ENCODE measurements at regions not wholly inside any gene's neighbourhood (a gene's known extent, or its start where the extent isn't known, plus 50 kb on each side); places are given as distances from the start of the nearest gene placed in this dataset.

GRCh38 chr11:28476049-28476448 is 367.9 kb downstream of the METTL15 start:
- FAIRE-seq (no peak), DNase-seq (ENCODE audit: insufficient read length, low spot score) (no peak)
- TF ChIP-seq POU2F2 (IDR thresholded peaks at IDR 0.05; ENCODE audit: low read depth, low read length) (no peak), SPI1 (IDR thresholded peaks at IDR 0.05; ENCODE audit: low read depth, low read length) (no peak), POLR2AphosphoS5 (IDR thresholded peaks at IDR 0.05; ENCODE audit: low read depth, low read length) (no peak), TAF1 (IDR thresholded peaks at IDR 0.05; ENCODE audit: low read depth, low read length) (no peak)

- FAIRE-seq (no peak), DNase-seq (ENCODE audit: insufficient read length, low spot score) (no peak)
- TF ChIP-seq POLR2A (IDR thresholded peaks at IDR 0.05; ENCODE audit: low read depth, low read length): no peak
Measured at GRCh38 chr11:28472904-28473303, 364.7 kb downstream of the METTL15 start.

GRCh38 chr11:28471537-28471936 is 363.3 kb downstream of the METTL15 start:
- FAIRE-seq: no peak
- DNase-seq (ENCODE audit: insufficient read length, low spot score): no peak
- TF ChIP-seq PAX5 (IDR thresholded peaks at IDR 0.05; ENCODE audit: insufficient read depth, low read length, severe bottlenecking) (no peak), POLR2AphosphoS5 (IDR thresholded peaks at IDR 0.05; ENCODE audit: low read depth, low read length) (no peak), POU2F2 (IDR thresholded peaks at IDR 0.05; ENCODE audit: low read depth, low read length) (no peak), TAF1 (IDR thresholded peaks at IDR 0.05; ENCODE audit: low read depth, low read length) (no peak), SPI1 (IDR thresholded peaks at IDR 0.05; ENCODE audit: low read depth, low read length) (no peak)

- no peak for DNase-seq (ENCODE audit: insufficient read length, low spot score)
- no peak for FAIRE-seq
- no peak for TF ChIP-seq POLR2AphosphoS5 (IDR thresholded peaks at IDR 0.05; ENCODE audit: low read depth, low read length)
- TF ChIP-seq POLR2A (IDR thresholded peaks at IDR 0.05; ENCODE audit: low read depth, low read length): no peak
- no peak for TF ChIP-seq SPI1 (IDR thresholded peaks at IDR 0.05; ENCODE audit: low read depth, low read length)
- no peak for TF ChIP-seq POU2F2 (IDR thresholded peaks at IDR 0.05; ENCODE audit: low read depth, low read length)
- no peak for TF ChIP-seq PAX5 (IDR thresholded peaks at IDR 0.05; ENCODE audit: insufficient read depth, low read length, severe bottlenecking)
- no peak for TF ChIP-seq TAF1 (IDR thresholded peaks at IDR 0.05; ENCODE audit: low read depth, low read length)
Measured at GRCh38 chr11:28470180-28470579, 362.0 kb downstream of the METTL15 start.

GRCh38 chr11:28466506-28466905 is 358.3 kb downstream of the METTL15 start:
- TF ChIP-seq POLR2A (IDR thresholded peaks at IDR 0.05; ENCODE audit: low read depth, low read length): no peak
- TF ChIP-seq TAF1 (IDR thresholded peaks at IDR 0.05; ENCODE audit: low read depth, low read length): no peak
- no peak for TF ChIP-seq POU2F2 (IDR thresholded peaks at IDR 0.05; ENCODE audit: low read depth, low read length)
- no peak for TF ChIP-seq POLR2AphosphoS5 (IDR thresholded peaks at IDR 0.05; ENCODE audit: low read depth, low read length)
- TF ChIP-seq PAX5 (IDR thresholded peaks at IDR 0.05; ENCODE audit: insufficient read depth, low read length, severe bottlenecking): no peak
- TF ChIP-seq SPI1 (IDR thresholded peaks at IDR 0.05; ENCODE audit: low read depth, low read length): no peak
- FAIRE-seq: no peak
- DNase-seq (ENCODE audit: insufficient read length, low spot score): no peak

- no peak for TF ChIP-seq POU2F2 (IDR thresholded peaks at IDR 0.05; ENCODE audit: low read depth, low read length)
- TF ChIP-seq POLR2A (IDR thresholded peaks at IDR 0.05; ENCODE audit: low read depth, low read length): no peak
- no peak for TF ChIP-seq PAX5 (IDR thresholded peaks at IDR 0.05; ENCODE audit: insufficient read depth, low read length, severe bottlenecking)
- TF ChIP-seq SPI1 (IDR thresholded peaks at IDR 0.05; ENCODE audit: low read depth, low read length): no peak; the same call in 1 of the 2 replicates
- TF ChIP-seq TAF1 (IDR thresholded peaks at IDR 0.05; ENCODE audit: low read depth, low read length): no peak
- no peak for TF ChIP-seq POLR2AphosphoS5 (IDR thresholded peaks at IDR 0.05; ENCODE audit: low read depth, low read length)
- no peak for FAIRE-seq
Measured at GRCh38 chr11:28464252-28464867, 356.2 kb downstream of the METTL15 start.

GRCh38 chr11:28463826-28464225 is 355.6 kb downstream of the METTL15 start:
- FAIRE-seq: no peak
- TF ChIP-seq TAF1 (IDR thresholded peaks at IDR 0.05; ENCODE audit: low read depth, low read length) (no peak), POU2F2 (IDR thresholded peaks at IDR 0.05; ENCODE audit: low read depth, low read length) (no peak), SPI1 (IDR thresholded peaks at IDR 0.05; ENCODE audit: low read depth, low read length) (no peak), PAX5 (IDR thresholded peaks at IDR 0.05; ENCODE audit: insufficient read depth, low read length, severe bottlenecking) (no peak)
- DNase-seq (ENCODE audit: insufficient read length, low spot score): no peak

More at GRCh38 chr11:28464252-28464867, 356.2 kb downstream of the METTL15 start:
- DNase-seq (ENCODE audit: insufficient read length, low spot score): no peak

- TF ChIP-seq POLR2A (IDR thresholded peaks at IDR 0.05; ENCODE audit: low read depth, low read length): no peak
- TF ChIP-seq PAX5 (IDR thresholded peaks at IDR 0.05; ENCODE audit: insufficient read depth, low read length, severe bottlenecking): no peak
- no peak for TF ChIP-seq POLR2AphosphoS5 (IDR thresholded peaks at IDR 0.05; ENCODE audit: low read depth, low read length)
- no peak for TF ChIP-seq SPI1 (IDR thresholded peaks at IDR 0.05; ENCODE audit: low read depth, low read length)
- no peak for TF ChIP-seq TAF1 (IDR thresholded peaks at IDR 0.05; ENCODE audit: low read depth, low read length)
- TF ChIP-seq POU2F2 (IDR thresholded peaks at IDR 0.05; ENCODE audit: low read depth, low read length): no peak
- no peak for FAIRE-seq
- DNase-seq (ENCODE audit: insufficient read length, low spot score): no peak
Measured at GRCh38 chr11:28461846-28462245, 353.7 kb downstream of the METTL15 start.

- FAIRE-seq: no peak
- DNase-seq (ENCODE audit: insufficient read length, low spot score): no peak
- TF ChIP-seq PAX5 (IDR thresholded peaks at IDR 0.05; ENCODE audit: insufficient read depth, low read length, severe bottlenecking) (no peak), POU2F2 (IDR thresholded peaks at IDR 0.05; ENCODE audit: low read depth, low read length) (no peak), POLR2AphosphoS5 (IDR thresholded peaks at IDR 0.05; ENCODE audit: low read depth, low read length) (no peak), TAF1 (IDR thresholded peaks at IDR 0.05; ENCODE audit: low read depth, low read length) (no peak), SPI1 (IDR thresholded peaks at IDR 0.05; ENCODE audit: low read depth, low read length) (no peak)
Measured at GRCh38 chr11:28461338-28461737, 353.1 kb downstream of the METTL15 start.

- DNase-seq (ENCODE audit: insufficient read length, low spot score): no peak
- FAIRE-seq: no peak
- no peak for TF ChIP-seq POLR2AphosphoS5 (IDR thresholded peaks at IDR 0.05; ENCODE audit: low read depth, low read length)
- no peak for TF ChIP-seq POLR2A (IDR thresholded peaks at IDR 0.05; ENCODE audit: low read depth, low read length)
- TF ChIP-seq PAX5 (IDR thresholded peaks at IDR 0.05; ENCODE audit: insufficient read depth, low read length, severe bottlenecking): no peak
- no peak for TF ChIP-seq POU2F2 (IDR thresholded peaks at IDR 0.05; ENCODE audit: low read depth, low read length)
- no peak for TF ChIP-seq SPI1 (IDR thresholded peaks at IDR 0.05; ENCODE audit: low read depth, low read length)
- TF ChIP-seq TAF1 (IDR thresholded peaks at IDR 0.05; ENCODE audit: low read depth, low read length): no peak
Measured at GRCh38 chr11:28460348-28460747, 352.2 kb downstream of the METTL15 start.
